Mucosa of rectum (tissue), 2 donors: ENCODE measurements at regions not wholly inside any gene's neighbourhood (a gene's known extent, or its start where the extent isn't known, plus 50 kb on each side); places are given as distances from the start of the nearest gene placed in this dataset.

Experiments used
- H3K27ac ChIP-seq, 2 donors: one replicate each; pipeline ENCODE4 v1.7.0; 2013; ENCODE audit warnings: inconsistent platforms in 2 of 2, low read depth in 2 of 2, low read length in 2 of 2
- H3K27me3 ChIP-seq, 2 donors: one replicate each; pipeline ENCODE4 v1.7.0; 2013; ENCODE audit warnings: low read length in 2 of 2; ENCODE audit not compliant: control insufficient read depth in 2 of 2, insufficient read depth in 2 of 2
- H3K36me3 ChIP-seq, 2 donors: one replicate each; pipeline ENCODE4 v1.7.0; 2013; ENCODE audit warnings: low read length in 2 of 2; ENCODE audit not compliant: control insufficient read depth in 2 of 2, insufficient read depth in 2 of 2
- H3K4me1 ChIP-seq, 2 donors: one replicate each; pipeline ENCODE4 v1.7.0; 2013; ENCODE audit warnings: low read length in 2 of 2, mild to moderate bottlenecking in 1 of 2; ENCODE audit not compliant: control insufficient read depth in 2 of 2, insufficient read depth in 2 of 2
- H3K4me3 ChIP-seq, 2 donors: one replicate each; pipeline ENCODE4 v1.7.0; 2013; ENCODE audit warnings: low read length in 2 of 2
- H3K9ac ChIP-seq, 2 donors: one replicate each; pipeline ENCODE4 v1.7.0; 2013; ENCODE audit warnings: low read length in 2 of 2, low read depth in 1 of 2, mild to moderate bottlenecking in 1 of 2
- H3K9me3 ChIP-seq, 2 donors: one replicate each; pipeline ENCODE4 v1.7.0; 2013; ENCODE audit warnings: low read length in 2 of 2; ENCODE audit not compliant: control insufficient read depth in 2 of 2
- donor health status: healthy.
- donor health status: Normal muscosa, but diverticular disease.

DNA sequence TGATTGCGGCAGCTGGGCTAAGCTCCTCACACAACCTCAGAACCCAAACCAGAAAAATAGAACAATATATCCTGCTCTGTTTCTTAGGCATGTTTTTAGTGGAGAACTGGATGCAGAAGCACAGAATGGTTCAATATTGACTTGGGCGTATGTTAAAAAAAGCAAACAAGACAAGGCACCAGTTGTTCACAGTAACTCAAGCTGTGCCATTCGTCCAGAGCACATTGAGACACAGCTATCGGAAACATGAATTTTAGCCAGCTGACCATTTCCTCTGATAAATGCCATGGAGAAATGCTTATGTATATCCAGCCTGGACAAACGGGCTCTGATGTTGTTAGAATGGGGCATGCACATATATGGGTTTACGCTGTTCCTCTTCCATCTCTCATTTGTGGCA, 129.2 kb upstream of the PDZRN3 start:
- Histone ChIP-seq H3K4me3 (no peak overlapping the region), H3K4me1 (peaks cover 0 to 3% of the 10 kb centered on the region in 2 donors), H3K9me3 (no peaks in the 10 kb centered on the region), H3K36me3 (no peaks in the 10 kb centered on the region), H3K9ac (no peak overlapping the region), H3K27ac (no peak overlapping the region), H3K27me3 (no peaks in the 10 kb centered on the region)

DNA sequence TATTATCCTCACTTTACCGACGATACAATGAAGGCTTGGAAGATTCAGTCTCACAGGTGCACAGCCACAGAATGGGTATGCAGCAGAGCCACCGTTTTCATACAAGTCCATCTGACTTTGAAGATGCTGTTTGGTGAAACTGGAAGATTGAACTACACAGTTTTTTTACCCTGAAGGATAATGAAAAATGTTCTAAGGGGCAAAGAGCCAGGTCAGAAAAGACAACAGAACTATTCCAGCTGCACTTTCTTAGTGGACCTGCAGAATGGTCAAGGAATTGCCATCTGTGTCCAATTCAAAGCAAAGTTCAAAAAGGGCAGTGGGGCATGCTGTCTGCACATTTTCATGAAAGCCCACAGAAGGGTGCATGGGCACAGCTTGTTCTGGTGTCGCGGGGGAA, 127.6 kb upstream of the PDZRN3 start:
- Histone ChIP-seq H3K36me3 (no peaks in the 10 kb centered on the region), H3K27me3 (no peaks in the 10 kb centered on the region), H3K4me3 (no peak overlapping the region), H3K27ac (no peak overlapping the region), H3K9ac (no peak overlapping the region), H3K9me3 (no peaks in the 10 kb centered on the region), H3K4me1 (no peaks in the 10 kb centered on the region)

- H3K27me3 ChIP-seq = no peaks in the 10 kb centered on the region
- H3K36me3 ChIP-seq = no peaks in the 10 kb centered on the region
- no peaks in the 10 kb centered on the region for H3K9me3 ChIP-seq
- no peak overlapping the region for H3K9ac ChIP-seq
- no peak overlapping the region for H3K27ac ChIP-seq
- H3K4me3 ChIP-seq = no peak overlapping the region
- no peaks in the 10 kb centered on the region for H3K4me1 ChIP-seq
Observed at GRCh38 chr3:73746623-73747022, 121.9 kb upstream of the PDZRN3 start.

GRCh38 chr3:73745526-73746191, 120.9 kb upstream of the PDZRN3 start:
- H3K4me3 ChIP-seq = no peak overlapping the region
- H3K27me3 ChIP-seq = no peaks in the 10 kb centered on the region
- H3K9me3 ChIP-seq = no peaks in the 10 kb centered on the region
- no peaks in the 10 kb centered on the region for H3K4me1 ChIP-seq
- no peak overlapping the region for H3K9ac ChIP-seq
- no peak overlapping the region for H3K27ac ChIP-seq
- no peaks in the 10 kb centered on the region for H3K36me3 ChIP-seq

DNA sequence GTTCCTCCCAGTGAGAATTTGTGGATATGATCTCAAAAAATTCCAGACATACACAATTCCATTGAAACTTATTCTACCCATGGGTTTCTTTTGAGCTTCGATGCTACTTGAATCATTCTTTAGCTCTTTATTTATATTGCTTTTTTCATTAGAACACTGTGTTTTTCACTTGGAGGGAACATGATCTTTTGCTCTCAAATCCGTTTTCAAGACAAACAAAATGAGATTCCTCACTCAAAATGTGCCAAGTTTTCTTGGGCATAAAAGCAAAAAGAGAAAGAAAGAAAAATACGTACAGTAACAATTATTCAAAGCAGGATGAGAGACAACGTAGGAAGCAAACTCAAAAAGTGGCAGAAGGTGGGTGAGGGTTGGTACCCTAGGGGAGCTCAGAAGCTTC, 118.8 kb upstream of the PDZRN3 start:
- H3K36me3 ChIP-seq = no peaks in the 10 kb centered on the region
- no peaks in the 10 kb centered on the region for H3K4me1 ChIP-seq
- H3K4me3 ChIP-seq = no peak overlapping the region
- no peaks in the 10 kb centered on the region for H3K27me3 ChIP-seq
- H3K9ac ChIP-seq = no peak overlapping the region
- no peaks in the 10 kb centered on the region for H3K9me3 ChIP-seq
- H3K27ac ChIP-seq = peak overlapping the region in 1 of 2 donors; percentile 17

DNA sequence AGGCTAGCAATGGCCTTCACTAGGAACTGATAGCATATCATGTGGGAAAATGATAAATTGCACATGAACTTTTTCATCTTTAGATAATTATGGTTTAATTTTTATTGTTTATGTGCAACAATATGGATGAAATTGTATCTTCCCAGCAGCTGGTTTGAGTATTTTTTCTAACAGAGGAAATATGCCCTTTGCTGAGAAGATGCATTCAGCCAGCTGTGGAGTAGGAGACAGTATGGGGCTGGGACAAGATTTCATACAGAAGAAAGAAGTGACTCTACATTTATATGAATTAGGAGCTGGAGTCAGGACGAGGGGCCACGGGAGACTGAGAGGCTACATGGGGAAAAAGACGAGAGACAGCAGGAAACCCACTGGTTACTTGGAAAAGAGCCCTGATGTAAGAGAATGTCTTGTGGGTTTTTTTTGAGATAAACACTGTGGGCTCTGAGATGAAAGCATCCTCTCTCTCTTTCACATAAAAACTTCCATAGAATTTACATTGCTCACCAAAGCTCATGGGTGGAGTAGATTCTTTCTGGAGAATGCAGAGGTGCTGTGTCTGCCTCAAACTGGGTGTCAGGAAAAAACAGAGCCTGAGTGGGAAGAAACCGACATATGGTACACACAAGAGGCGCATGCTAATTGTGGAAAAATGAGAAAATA, 115.2 kb upstream of the PDZRN3 start:
- Histone ChIP-seq H3K4me1 (no peaks in the 10 kb centered on the region), H3K4me3 (no peak overlapping the region), H3K9me3 (no peaks in the 10 kb centered on the region), H3K27ac (no peak overlapping the region), H3K9ac (no peak overlapping the region), H3K36me3 (no peaks in the 10 kb centered on the region), H3K27me3 (no peaks in the 10 kb centered on the region)

DNA sequence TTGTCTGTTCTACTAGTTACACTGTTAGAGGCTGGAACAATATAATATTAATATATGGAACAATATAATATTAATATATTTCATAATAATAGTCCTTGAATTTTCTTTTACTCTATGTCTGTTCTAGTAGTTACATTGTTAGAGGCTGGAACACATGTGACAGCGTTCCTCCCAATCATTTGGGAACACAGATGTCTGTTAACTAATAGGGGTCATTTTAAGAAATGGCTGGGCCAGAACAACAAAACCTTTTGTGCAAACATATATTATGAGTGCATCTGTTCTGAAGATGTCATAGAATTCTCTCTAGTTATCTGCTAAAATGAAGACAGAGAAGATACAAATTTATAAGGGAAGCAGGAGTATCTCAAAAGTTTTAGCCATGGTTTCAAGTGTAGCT, 114.0 kb upstream of the PDZRN3 start:
- Histone ChIP-seq H3K4me3 (no peak overlapping the region), H3K4me1 (no peaks in the 10 kb centered on the region), H3K36me3 (no peaks in the 10 kb centered on the region), H3K27ac (no peak overlapping the region), H3K9ac (no peak overlapping the region), H3K9me3 (no peaks in the 10 kb centered on the region), H3K27me3 (no peaks in the 10 kb centered on the region)

- Histone ChIP-seq H3K36me3 (no peaks in the 10 kb centered on the region), H3K4me3 (no peak overlapping the region), H3K27ac (no peak overlapping the region), H3K4me1 (no peaks in the 10 kb centered on the region), H3K9ac (no peak overlapping the region), H3K27me3 (no peaks in the 10 kb centered on the region), H3K9me3 (no peaks in the 10 kb centered on the region)
Observed at GRCh38 chr3:73734211-73735089, 109.7 kb upstream of the PDZRN3 start.

GRCh38 chr3:73733746-73734145, 109.0 kb upstream of the PDZRN3 start:
- Histone ChIP-seq H3K4me3 (no peak overlapping the region), H3K27me3 (no peaks in the 10 kb centered on the region), H3K4me1 (no peaks in the 10 kb centered on the region), H3K27ac (no peak overlapping the region), H3K9ac (no peak overlapping the region), H3K36me3 (no peaks in the 10 kb centered on the region), H3K9me3 (no peaks in the 10 kb centered on the region)

DNA sequence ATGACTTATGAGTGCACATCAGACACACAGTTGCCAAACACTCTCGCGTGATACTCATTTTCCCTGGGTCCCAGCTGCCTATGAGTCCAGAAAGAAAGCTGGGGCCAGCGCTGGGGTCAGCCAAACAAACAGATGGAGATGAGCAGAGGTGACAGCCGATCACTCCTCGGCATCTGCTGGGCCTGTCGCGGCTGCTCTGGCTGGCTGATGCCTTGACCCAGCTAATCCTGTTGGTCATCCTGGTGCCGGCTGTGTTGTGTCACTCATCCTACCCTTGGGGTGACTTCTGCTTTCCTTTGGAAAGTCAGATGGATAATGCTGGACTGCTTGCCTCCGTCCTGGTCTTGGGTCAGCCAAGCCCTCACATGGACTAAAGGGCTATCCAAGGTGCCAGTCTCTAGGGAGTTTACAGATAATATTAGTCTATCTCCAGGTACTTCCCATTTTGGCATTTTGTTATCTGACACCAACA, 105.3 kb upstream of the PDZRN3 start:
- H3K27ac ChIP-seq = no peak overlapping the region
- H3K4me1 ChIP-seq = no peaks in the 10 kb centered on the region
- H3K9me3 ChIP-seq = no peaks in the 10 kb centered on the region
- no peaks in the 10 kb centered on the region for H3K36me3 ChIP-seq
- no peaks in the 10 kb centered on the region for H3K27me3 ChIP-seq
- no peak overlapping the region for H3K9ac ChIP-seq
- H3K4me3 ChIP-seq = no peak overlapping the region
